HT-29 (cell line): ENCODE measurements at regions not wholly inside any gene's neighbourhood (a gene's known extent, or its start where the extent isn't known, plus 50 kb on each side); places are given as distances from the start of the nearest gene placed in this dataset.

Experiments used
- DNase-seq: peaks from one replicate; pipeline ENCODE4 v3.0.0-alpha.2; 2015; ENCODE audit warnings: low spot score

DNA sequence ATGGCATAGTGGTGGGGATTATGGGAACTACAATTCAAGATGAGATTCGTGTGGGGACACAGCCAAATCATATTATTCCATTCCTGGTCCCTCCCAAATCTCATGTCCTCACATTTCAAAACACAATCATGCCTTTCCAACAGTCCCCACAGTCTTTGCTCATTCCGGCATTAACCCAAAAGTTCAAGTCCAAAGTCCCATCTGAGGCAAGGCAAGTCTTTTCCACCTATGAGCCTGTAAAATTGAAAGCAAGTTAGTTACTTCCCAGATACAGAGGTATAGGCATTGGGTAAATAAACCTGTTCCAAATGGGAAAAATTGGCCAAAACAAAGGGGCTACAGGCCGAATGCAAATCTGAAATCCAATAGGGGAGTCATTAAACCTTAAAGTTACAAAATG is 1063.2 kb downstream of the CDH11 start:
- DNase-seq, result no peak

- peak; percentile 41 for DNase-seq
Measured at GRCh38 chr16:64051824-64052223, 1070.0 kb downstream of the CDH11 start.

DNA sequence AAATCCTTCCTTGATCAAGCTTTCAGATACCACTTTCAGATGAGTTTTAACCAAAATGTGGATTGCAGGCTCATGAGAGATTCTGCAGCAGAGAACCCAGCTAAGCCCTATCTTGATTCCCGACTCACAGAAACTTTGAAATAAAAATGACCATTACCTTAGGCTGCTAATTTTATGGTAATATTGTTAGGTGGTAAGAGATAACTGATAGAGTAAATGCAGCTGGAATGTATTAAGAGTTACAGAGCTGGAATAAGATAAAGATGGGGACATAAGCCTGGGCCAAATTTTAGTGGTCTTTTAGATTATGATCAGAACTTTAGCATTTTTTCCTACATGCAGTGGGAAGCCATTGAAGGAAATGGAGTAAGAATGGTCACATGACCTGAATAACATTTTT is 1074.0 kb downstream of the CDH11 start:
- no peak for DNase-seq

- no peak for DNase-seq
Measured at GRCh38 chr16:64047207-64047606, 1074.7 kb downstream of the CDH11 start.

GRCh38 chr16:64035337-64035736 is 1086.5 kb downstream of the CDH11 start:
- DNase-seq, result no peak

- DNase-seq, result peak; percentile 62
Measured at GRCh38 chr16:64019339-64019738, 1102.5 kb downstream of the CDH11 start.

GRCh38 chr16:64017796-64018195 is 1104.1 kb downstream of the CDH11 start:
- no peak for DNase-seq

- no peak for DNase-seq
Measured at GRCh38 chr16:64013856-64014255, 1108.0 kb downstream of the CDH11 start.

- no peak for DNase-seq
Measured at GRCh38 chr16:64012166-64012565, 1109.7 kb downstream of the CDH11 start.

DNA sequence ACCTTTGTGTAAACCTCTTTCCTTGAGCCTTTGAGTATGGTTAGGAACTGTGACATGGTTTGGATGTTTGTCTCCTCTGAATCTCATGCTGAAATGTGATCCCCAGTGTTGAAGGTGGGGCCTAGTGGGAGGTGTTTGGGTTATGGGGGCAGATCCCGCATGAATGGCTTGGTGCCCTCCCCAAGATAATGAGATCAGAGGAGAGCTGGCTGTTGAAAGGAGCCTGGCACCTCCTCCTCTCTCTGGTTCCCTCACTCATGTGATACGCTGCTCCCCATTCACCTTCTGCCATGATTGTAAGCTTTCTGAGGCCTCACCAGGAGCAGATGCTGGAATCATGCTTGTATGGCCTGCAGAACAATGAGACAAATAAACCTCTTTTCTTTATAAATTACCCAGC is 1110.2 kb downstream of the CDH11 start:
- DNase-seq, result no peak

- no peak for DNase-seq
Measured at GRCh38 chr16:64008131-64008530, 1113.7 kb downstream of the CDH11 start.

- no peak for DNase-seq
Measured at GRCh38 chr16:64004116-64004515, 1117.7 kb downstream of the CDH11 start.

DNA sequence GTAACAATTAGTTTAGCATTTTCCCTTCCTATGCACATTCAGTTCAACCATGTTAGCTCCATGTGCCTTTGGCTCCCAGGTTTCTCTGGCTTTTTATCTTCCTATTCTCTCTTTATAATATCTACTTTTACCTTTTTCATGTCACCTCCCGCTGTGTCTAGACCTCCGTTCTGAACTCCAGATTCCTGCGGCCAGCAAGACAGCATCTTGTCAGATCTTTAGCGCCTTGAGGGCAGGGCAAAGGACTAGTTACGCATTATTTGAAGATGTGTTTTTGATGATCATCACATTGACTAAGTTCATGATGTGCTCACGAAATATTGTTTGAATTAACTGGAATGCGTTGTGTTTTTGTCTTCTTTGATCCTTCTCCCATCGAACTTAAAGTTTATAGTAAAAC is 1126.8 kb downstream of the CDH11 start:
- DNase-seq, result no peak

GRCh38 chr16:63983401-63983800 is 1138.5 kb downstream of the CDH11 start:
- peak; percentile 64 for DNase-seq

GRCh38 chr16:63982741-63983140 is 1139.1 kb downstream of the CDH11 start:
- DNase-seq, result no peak

- DNase-seq, result no peak
Measured at GRCh38 chr16:63982110-63982509, 1139.8 kb downstream of the CDH11 start.

- DNase-seq, result no peak
Measured at GRCh38 chr16:63981639-63982038, 1140.2 kb downstream of the CDH11 start.

- DNase-seq, result no peak
Measured at GRCh38 chr16:63980763-63981162, 1141.1 kb downstream of the CDH11 start.

DNA sequence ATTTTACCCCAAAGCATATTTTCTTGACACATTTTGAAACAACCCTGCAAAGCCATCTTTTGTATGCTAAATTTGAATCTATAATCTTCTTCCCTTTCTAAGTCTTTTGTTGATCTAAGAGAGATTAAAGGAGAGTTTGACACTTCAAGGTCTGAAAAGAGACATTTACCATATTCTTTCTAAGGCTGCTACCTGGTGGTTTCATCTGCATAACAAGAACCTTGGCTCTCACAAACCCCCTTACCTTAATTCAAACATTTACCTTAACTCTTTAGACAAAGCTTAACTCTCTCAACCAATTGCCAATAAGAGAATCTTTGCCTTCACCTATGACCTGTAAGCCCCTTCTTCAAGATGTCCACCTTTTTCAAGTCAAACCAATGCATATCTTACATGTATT is 1143.6 kb downstream of the CDH11 start:
- DNase-seq, result no peak

DNA sequence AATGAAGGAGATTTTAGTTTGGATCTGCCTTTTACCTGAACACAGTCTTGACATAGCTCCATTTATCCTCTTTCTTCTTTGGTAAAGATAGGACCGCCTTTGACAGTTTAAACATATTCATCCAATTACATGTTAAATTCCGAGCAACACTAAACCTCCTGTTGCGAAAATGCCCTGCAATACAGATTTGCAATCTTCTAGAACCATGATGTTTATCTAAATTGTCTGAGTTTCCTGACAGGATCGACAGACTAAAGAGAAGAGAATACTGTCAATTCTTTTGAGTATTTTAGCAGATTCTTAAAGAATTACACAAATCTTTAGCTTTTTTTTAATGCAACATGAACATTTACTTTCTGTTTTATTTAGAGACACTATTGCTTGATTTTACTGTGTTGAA is 1145.5 kb downstream of the CDH11 start:
- DNase-seq, result no peak

DNA sequence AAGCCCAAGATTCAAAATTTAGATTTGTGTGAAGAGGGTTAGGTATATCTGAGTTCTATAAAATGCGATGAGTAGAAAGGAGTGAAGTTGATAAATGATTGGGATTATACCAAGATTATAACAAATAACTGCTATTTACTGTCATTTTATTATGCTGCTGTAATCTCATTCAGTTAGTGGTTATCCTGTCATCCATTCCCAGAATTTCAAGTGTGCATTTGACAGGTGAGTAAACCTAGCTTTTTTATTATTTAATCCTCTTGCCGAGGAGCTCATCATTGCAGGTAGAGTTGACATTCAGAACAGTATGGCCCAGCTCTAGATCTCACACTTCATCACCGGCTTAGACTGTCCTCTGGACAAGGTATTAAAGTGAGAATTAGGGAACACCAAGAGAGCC is 1146.2 kb downstream of the CDH11 start:
- DNase-seq, result no peak

- DNase-seq, result no peak
Measured at GRCh38 chr16:63967966-63968365, 1153.9 kb downstream of the CDH11 start.

GRCh38 chr16:63960321-63960720 is 1161.5 kb downstream of the CDH11 start:
- DNase-seq, result no peak

DNA sequence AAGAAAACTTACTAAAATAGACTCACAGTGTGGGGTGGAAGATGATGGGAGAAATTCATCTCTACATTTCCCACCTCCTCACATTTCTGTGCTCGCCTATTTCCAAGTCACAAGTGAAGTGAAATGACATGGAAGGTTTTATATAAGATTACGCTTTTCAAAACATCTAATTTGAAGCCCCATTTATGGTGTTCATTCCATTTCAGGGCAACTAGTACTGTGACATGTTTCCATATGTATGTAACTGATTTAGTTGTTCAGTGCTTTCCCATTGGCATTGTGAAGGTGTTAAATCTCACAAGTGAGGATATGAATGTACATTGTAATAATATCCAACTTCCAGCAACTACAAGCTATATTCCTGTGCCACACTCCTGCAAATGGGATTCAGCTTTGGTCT is 1174.8 kb downstream of the CDH11 start:
- no peak for DNase-seq

DNA sequence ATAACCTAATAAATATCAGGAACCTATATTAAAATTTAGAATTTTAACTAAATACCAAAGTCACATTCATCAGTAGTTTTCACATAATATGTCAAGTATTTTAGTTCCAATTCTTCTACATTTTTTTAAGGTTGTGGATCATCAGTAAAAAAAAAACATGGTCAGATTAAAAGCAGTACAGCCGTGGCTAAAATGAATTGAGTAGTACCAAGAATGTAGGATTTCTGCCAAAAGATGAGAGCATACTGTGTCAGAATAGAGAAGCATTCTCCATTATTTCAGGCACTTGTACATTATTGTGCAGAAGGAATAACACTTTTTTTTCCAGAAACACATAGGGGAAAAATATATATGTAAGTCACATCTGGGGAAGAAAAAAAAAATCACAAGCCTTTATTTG is 1176.1 kb downstream of the CDH11 start:
- DNase-seq, result no peak
